Psoas muscle (tissue), 7 donors: ENCODE measurements at regions not wholly inside any gene's neighbourhood (a gene's known extent, or its start where the extent isn't known, plus 50 kb on each side); places are given as distances from the start of the nearest gene placed in this dataset.

Experiments used
- ATAC-seq, 4 donors: fragments of 200-7000 bp; cut with Tn5 transposase; one replicate each; pipeline ENCODE4 v1.9.1; 2020; ENCODE audit warnings: moderate library complexity in 3 of 4, mild to moderate bottlenecking in 2 of 4
- DNase-seq, 2 donors: peaks; one replicate each; pipeline ENCODE4 v3.0.0-alpha.2; 2020
- H3K27ac ChIP-seq: fragments of 200-600 bp; one replicate; pipeline ENCODE4 v1.8.0; 2022
- H3K27me3 ChIP-seq, 3 donors: fragments of 200-600 bp in 1 of 3; one replicate each; pipeline versions ENCODE4 v1.6.1 to v1.8.0; 2013 to 2022; ENCODE audit warnings: low read length in 2 of 3, mild to moderate bottlenecking in 2 of 3, moderate library complexity in 1 of 3; ENCODE audit not compliant: insufficient read depth in 3 of 3
- H3K36me3 ChIP-seq, 2 donors: fragments of 200-600 bp in 1 of 2; one replicate each; pipeline versions ENCODE4 v1.6.1 to v1.8.0; 2013 to 2022; ENCODE audit warnings: low read depth in 1 of 2, mild to moderate bottlenecking in 1 of 2, moderate library complexity in 1 of 2; ENCODE audit not compliant: insufficient read depth in 1 of 2
- H3K4me1 ChIP-seq: fragments of 200-600 bp; one replicate; pipeline ENCODE4 v1.8.0; 2022
- H3K4me3 ChIP-seq: fragments of 200-600 bp; one replicate; pipeline ENCODE4 v1.8.0; 2022; ENCODE audit warnings: mild to moderate bottlenecking
- H3K9me3 ChIP-seq: fragments of 200-600 bp; one replicate; pipeline ENCODE4 v1.8.0; 2022
- CTCF ChIP-seq: fragments of 200-600 bp; IDR thresholded peaks from one replicate; pipeline ENCODE4 v1.8.0; 2022; ENCODE audit warnings: antibody characterized with exemption
- WGBS, 3 donors: extraction: QIAGEN DNeasy Blood & Tissue Kit; methylation state at CpG; one replicate each; pipeline versions ENCODE4 v1.1.6 to v1.1.7; 2013; 5-methylcytosine and 5-hydroxymethylcytosine counted together
- intact Hi-C, 2 donors: fragments of 100-400 bp; cut with DNase I; formaldehyde crosslinking; loops; one replicate each; pipeline versions ENCODE4 v1.11.0 to v1.14.2; 2022
- donor health status: healthy with polysubstance abuse.
- donor health status: DM: no; HTN: no; CAD: no; lungs with moderate emphysema.
- donor health status: Bipolar disorder and iron deficiency.
- donor health status: healthy.
- donor health status: DM: yes; HTN: yes; CAD: no.
- donor health status: DM: no; HTN: no; CAD: no.
- donor health status: DM: yes; HTN: yes; CAD: no.

GRCh38 chr12:24473097-24473496, 475.8 kb downstream of the BCAT1 start:
- no peak overlapping the region for H3K4me3 ChIP-seq
- H3K4me1 ChIP-seq: no peaks in the 10 kb centered on the region
- no peaks in the 10 kb centered on the region for H3K9me3 ChIP-seq
- no peaks in the 10 kb centered on the region for H3K36me3 ChIP-seq
- no peak overlapping the region for H3K27ac ChIP-seq
- intact Hi-C loops: no loop called here
- no peak for ATAC-seq
- WGBS, 3 donors: 71 to 81% (median 72%) methylated on average over 4 of the region's 4 CpGs
- H3K27me3 ChIP-seq: no peaks in the 10 kb centered on the region
- no peak for TF ChIP-seq CTCF
- DNase-seq: no peak

DNA sequence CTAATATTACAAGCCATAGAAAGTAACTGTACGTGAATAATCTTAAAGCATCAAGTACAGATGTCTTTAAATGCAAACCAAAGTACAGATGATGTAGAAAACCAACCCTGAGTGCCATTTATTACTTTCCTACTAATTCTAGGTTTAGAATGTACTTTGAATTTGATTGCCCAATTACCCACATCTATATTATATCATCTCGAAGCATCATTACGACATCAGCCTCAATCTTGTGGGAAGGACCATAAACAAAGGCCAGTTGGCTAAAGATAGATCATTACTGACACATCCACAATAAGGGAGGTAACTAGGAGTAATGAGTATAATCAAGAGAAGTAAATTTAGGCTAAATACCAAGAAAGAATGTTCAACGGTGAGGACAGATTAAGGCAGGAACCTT, 478.9 kb downstream of the BCAT1 start:
- Histone ChIP-seq H3K27me3 (no peaks in the 10 kb centered on the region), H3K27ac (no peak overlapping the region), H3K4me3 (no peak overlapping the region), H3K4me1 (no peaks in the 10 kb centered on the region), H3K36me3 (no peaks in the 10 kb centered on the region), H3K9me3 (no peaks in the 10 kb centered on the region)
- WGBS, 3 donors: 82 to 83% (median 82%) methylated on average over 4 of the region's 4 CpGs
- DNase-seq (no peak), ATAC-seq (no peak)
- no peak for TF ChIP-seq CTCF
- intact Hi-C loops: no loop called here

DNA sequence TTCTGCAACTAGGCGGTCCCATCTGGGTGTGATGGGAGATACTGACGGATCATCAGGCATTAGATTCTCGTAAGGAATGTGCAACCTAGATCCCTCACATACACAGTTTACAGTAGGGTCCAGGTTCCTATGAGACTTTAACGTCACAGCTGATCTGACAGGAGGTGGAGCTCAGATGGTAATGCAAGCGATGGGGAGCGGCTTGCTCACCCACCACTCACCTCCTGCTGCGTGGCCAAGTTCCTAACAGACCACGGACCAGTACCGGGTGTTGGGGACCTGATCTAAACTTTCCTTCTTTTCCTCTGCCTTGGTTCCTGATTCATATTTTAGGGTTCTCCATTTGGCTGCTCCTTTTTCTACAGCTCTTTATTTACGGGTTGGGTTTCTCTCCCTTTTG, 479.8 kb downstream of the BCAT1 start:
- H3K27ac ChIP-seq: no peak overlapping the region
- no peak for DNase-seq
- no peaks in the 10 kb centered on the region for H3K9me3 ChIP-seq
- ATAC-seq: no peak
- no peaks in the 10 kb centered on the region for H3K4me1 ChIP-seq
- no peaks in the 10 kb centered on the region for H3K27me3 ChIP-seq
- intact Hi-C loops: no loop called here
- no peak for TF ChIP-seq CTCF
- H3K36me3 ChIP-seq: no peaks in the 10 kb centered on the region
- 83 to 92% (median 85%) methylated on average over 10 of the region's 10 CpGs for WGBS, 3 donors
- no peak overlapping the region for H3K4me3 ChIP-seq

GRCh38 chr12:24467226-24467625, 481.7 kb downstream of the BCAT1 start:
- Histone ChIP-seq H3K27me3 (no peaks in the 10 kb centered on the region), H3K4me1 (no peaks in the 10 kb centered on the region), H3K27ac (no peak overlapping the region), H3K36me3 (no peaks in the 10 kb centered on the region), H3K9me3 (no peaks in the 10 kb centered on the region), H3K4me3 (no peak overlapping the region)
- DNase-seq: no peak
- TF ChIP-seq CTCF: no peak
- 58 to 79% (median 65%) methylated on average over 3 of the region's 3 CpGs for WGBS, 3 donors
- ATAC-seq: no peak
- intact Hi-C loops: no loop called here

- H3K27me3 ChIP-seq: no peaks in the 10 kb centered on the region
- H3K27ac ChIP-seq: no peak overlapping the region
- TF ChIP-seq CTCF: no peak
- DNase-seq (no peak), ATAC-seq (no peak)
- H3K9me3 ChIP-seq: no peaks in the 10 kb centered on the region
- intact Hi-C loops: no loop called here
- 82 to 87% (median 84%) methylated on average over 6 of the region's 6 CpGs for WGBS, 3 donors
- H3K4me1 ChIP-seq: no peaks in the 10 kb centered on the region
- H3K4me3 ChIP-seq: no peak overlapping the region
- no peaks in the 10 kb centered on the region for H3K36me3 ChIP-seq
Measured at GRCh38 chr12:24463375-24463774, 485.5 kb downstream of the BCAT1 start.
